Raji (cell line): ENCODE measurements at regions not wholly inside any gene's neighbourhood (a gene's known extent, or its start where the extent isn't known, plus 50 kb on each side); places are given as distances from the start of the nearest gene placed in this dataset.

Experiments used
- POLR2A ChIP-seq: IDR thresholded peaks from 2 replicates; pipeline ENCODE4 v1.6.1; 2011; ENCODE audit warnings: low read depth, low read length, control low read depth; ENCODE audit not compliant: insufficient read depth

- TF ChIP-seq POLR2A: no peak
Measured at GRCh38 chr1:38476850-38477178, 382.8 kb downstream of the RRAGC start.

GRCh38 chr1:38476111-38476849, 383.3 kb downstream of the RRAGC start:
- no peak for TF ChIP-seq POLR2A

- TF ChIP-seq POLR2A: no peak
Measured at GRCh38 chr1:38475624-38476005, 384.0 kb downstream of the RRAGC start.

GRCh38 chr1:38474738-38475623, 384.6 kb downstream of the RRAGC start:
- peak; percentile 46 for TF ChIP-seq POLR2A

GRCh38 chr1:38466487-38466886, 393.1 kb downstream of the RRAGC start:
- TF ChIP-seq POLR2A: no peak

DNA sequence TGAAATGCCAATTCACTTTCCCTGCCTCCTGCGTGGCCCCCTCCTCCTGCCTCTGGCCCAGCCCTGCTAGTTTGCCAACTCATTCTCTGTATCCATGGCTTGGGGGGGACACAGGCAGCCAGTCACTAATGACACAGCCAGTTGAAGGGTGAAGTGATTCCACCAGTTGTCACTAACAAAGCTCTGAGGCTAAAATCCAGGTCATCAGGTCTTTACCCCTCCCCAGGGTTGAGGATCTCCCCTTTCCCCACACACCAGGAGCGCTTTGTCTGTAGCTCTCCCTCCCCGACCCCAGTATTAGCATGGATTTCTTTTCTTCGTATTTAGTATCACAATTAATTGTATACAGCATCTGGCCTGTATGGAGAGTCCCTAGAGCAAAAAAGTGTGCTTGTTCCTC, 394.1 kb downstream of the RRAGC start:
- TF ChIP-seq POLR2A: no peak

DNA sequence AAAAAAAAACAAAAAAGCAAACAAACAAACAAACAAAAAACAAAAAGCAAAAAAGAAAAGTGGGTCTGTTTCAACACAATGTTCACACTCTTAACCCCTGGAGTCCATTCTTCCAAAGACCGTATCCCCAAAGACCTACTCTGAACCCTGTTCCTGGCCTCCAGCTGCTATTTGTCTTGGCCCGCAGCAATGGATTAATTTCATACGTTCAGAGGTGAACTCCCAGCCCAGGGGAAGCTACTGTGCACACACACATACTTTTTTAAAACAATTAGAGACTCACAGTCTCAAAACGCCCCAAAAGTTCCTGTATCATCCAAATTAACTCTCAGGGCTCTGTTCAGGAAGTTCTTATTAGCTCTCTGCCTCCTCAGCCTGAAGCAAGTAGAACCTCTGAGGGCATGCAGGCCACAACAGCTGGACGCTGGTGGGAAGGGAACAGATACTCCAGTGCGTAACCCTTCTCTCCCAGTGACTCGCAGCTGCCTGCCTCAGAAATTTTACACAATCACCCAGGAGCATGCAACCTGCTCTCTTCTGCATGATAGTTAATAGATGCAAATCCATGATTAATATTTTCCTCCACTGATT, 395.4 kb downstream of the RRAGC start:
- no peak for TF ChIP-seq POLR2A

DNA sequence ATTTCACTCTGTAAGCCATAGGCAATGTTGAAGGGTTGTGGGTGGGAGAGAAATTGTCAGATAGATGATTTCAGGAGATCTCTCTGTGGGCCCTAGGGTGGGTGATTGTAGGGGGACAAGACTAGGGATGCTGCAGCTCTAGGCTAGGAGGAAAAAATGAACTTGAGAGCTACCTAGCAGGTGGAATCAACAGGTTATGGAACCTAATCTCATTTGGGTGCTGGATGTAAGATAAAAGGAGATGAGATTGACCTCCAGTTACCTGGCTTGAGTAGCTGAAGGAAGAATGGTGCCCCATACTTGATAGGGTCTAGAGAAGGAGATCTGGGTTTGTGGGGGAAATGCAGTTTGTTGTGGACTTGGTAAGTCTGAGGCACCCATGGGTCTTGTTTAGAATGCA, 396.5 kb downstream of the RRAGC start:
- TF ChIP-seq POLR2A: no peak

GRCh38 chr1:38456531-38456876, 403.1 kb downstream of the RRAGC start:
- TF ChIP-seq POLR2A: no peak

DNA sequence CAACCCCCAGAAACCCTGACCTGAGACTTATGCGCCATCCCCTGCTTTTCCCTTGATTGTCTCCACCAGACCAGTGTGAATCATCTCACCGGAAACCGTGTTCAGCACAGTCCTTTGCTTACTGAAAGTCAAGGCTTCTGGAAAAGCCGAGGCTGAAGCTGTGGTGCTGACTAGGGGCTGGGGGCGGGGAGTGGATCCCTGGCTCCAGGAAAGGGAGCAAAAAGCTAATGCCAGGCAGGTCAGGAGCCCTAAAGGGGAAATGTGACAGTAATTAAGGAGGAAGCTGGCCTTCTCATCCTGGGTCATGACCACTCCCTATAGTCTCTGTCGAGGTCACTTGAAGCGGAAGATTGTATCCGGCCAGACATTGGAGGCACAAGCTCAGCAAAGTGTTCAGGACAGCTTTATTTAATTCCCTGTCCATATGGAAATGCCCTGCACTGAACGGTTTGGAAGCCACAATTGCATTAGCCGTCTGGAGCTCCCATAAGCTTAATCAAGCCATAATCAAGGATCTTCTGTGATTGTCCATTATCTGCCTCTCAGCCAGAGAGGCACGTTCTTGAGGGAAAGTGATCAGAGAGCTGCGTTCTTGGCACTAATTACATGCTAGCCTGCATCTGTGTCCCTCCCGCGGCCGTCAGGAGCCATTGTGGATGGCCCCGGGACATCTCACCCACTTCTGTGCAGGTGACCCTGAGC, 403.6 kb downstream of the RRAGC start:
- TF ChIP-seq POLR2A: no peak

- TF ChIP-seq POLR2A: no peak
Measured at GRCh38 chr1:38454749-38455441, 404.7 kb downstream of the RRAGC start.

DNA sequence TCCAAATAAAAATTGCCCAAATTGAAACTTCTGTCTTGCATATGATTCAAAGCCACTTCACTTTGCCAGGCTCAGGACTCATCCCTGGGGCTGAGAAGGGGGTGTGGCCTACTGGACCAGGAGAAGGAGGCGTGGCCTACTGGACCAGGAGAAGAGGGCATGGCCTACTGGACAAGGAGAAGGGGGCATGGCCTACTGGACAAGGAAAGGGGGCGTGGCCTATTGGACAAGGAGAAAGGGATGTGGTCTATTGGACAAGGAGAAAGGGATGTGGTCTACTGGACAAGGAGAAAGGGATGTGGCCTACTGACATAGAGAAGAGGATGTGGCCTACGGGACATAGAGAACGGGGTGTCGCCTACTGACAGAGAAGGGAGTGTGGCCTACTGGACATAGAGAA, 405.3 kb downstream of the RRAGC start:
- TF ChIP-seq POLR2A: no peak

DNA sequence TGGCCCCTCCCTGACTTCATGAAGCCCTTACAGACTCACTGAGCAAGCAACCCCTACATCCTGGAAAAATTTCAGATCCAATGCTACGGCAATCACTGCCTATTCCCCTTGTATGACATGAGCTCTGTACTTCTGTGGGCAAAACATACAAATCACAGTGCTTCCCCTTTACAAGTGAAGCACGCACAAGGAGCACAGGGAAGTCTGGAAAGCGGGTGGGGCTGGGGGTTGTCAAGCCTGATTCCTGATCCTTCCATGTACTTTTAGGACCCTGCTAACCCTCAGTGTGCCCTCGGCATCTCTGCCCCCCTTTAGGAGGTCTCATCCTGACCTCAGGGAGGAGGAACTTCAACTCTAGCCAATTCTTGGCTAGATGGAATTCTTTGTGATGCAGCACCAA, 405.7 kb upstream of the POU3F1 start:
- no peak for TF ChIP-seq POLR2A

DNA sequence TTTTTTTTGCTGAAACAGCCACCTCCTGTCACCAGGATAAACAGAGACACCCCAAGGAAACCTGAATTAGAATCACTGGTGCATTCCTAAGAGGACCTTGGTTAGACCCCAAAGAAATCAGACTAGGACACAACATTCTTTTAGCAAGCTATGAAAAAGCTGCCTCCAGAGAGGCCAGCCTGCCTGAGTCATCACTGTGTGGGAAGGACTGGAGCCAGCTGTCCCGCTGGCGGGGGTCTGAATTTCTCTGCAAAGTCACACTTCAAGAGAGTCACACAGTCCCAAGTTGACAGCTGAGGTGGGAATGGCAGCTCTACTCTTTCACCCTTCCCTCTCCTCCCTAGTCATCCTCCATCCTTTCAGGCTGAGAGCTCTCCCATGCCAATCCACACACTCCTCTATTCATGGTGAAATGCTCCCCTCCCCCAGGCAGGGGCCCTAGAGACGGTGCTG, 405.0 kb upstream of the POU3F1 start:
- TF ChIP-seq POLR2A: no peak

GRCh38 chr1:38448893-38449292, 402.3 kb upstream of the POU3F1 start:
- TF ChIP-seq POLR2A: no peak

- TF ChIP-seq POLR2A: no peak
Measured at GRCh38 chr1:38446936-38447335, 400.3 kb upstream of the POU3F1 start.
